Keratinocyte (primary cell): ENCODE measurements at regions not wholly inside any gene's neighbourhood (a gene's known extent, or its start where the extent isn't known, plus 50 kb on each side); places are given as distances from the start of the nearest gene placed in this dataset.

Experiments
- DNase-seq: peaks from one replicate; pipeline ENCODE4 v3.0.0-alpha.2; 2011; ENCODE audit warnings: low read depth, missing footprints, low spot score
- FAIRE-seq: peaks from 2 replicates; lab custom pipeline; 2011; peaks lifted over from hg19 to GRCh38; lab: Jason Lieb, UNC
- H2AFZ ChIP-seq: 2 replicates; pipeline ENCODE4 v1.6.0; 2012; ENCODE audit warnings: low read length, control low read depth, inconsistent platforms; ENCODE audit not compliant: control insufficient read depth
- H3K27ac ChIP-seq: 2 replicates; pipeline ENCODE4 v1.5.1; 2011; ENCODE audit warnings: low read length; ENCODE audit not compliant: control insufficient read depth, insufficient read depth
- H3K27me3 ChIP-seq: 3 replicates; pipeline ENCODE4 v1.6.0; 2011; ENCODE audit warnings: low read length; ENCODE audit not compliant: control insufficient read depth, insufficient read depth; ENCODE audit errors: extremely low read depth
- H3K36me3 ChIP-seq, 2 experiments: 2 replicates in 1 of 2; 3 replicates in 1 of 2; pipeline ENCODE4 v1.5.1; 2011; ENCODE audit warnings: low read length in 2 of 2, mild to moderate bottlenecking in 1 of 2; ENCODE audit not compliant: control insufficient read depth in 2 of 2, insufficient read depth in 2 of 2; ENCODE audit errors: extremely low read depth in 1 of 2
- H3K4me1 ChIP-seq: 3 replicates; pipeline ENCODE4 v1.5.1; 2011; ENCODE audit warnings: low read length; ENCODE audit not compliant: control insufficient read depth, insufficient read depth; ENCODE audit errors: extremely low read depth
- H3K4me2 ChIP-seq: 3 replicates; pipeline ENCODE4 v1.6.0; 2011; ENCODE audit warnings: low read depth, low read length; ENCODE audit not compliant: control insufficient read depth, insufficient read depth; ENCODE audit errors: extremely low read depth
- H3K4me3 ChIP-seq, 3 experiments: fragments of 200-600 bp in 1 of 3; sonication (generic) in 1 of 3; 2 replicates in 2 of 3; 3 replicates in 1 of 3; pipeline ENCODE4 v1.5.1; 2011 to 2016; ENCODE audit warnings: low read length in 3 of 3, mild to moderate bottlenecking in 3 of 3, control low read depth in 2 of 3, inconsistent platforms in 1 of 3, low read depth in 1 of 3, mixed read lengths in 1 of 3, mixed run types in 1 of 3, moderate library complexity in 1 of 3; ENCODE audit not compliant: control insufficient read depth in 2 of 3, insufficient read depth in 2 of 3; ENCODE audit errors: extremely low read depth in 1 of 3
- H3K79me2 ChIP-seq: 2 replicates; pipeline ENCODE4 v1.6.0; 2012; ENCODE audit warnings: low read length; ENCODE audit not compliant: control insufficient read depth, insufficient read depth
- H3K9ac ChIP-seq: 3 replicates; pipeline ENCODE4 v1.6.0; 2011; ENCODE audit warnings: low read length; ENCODE audit not compliant: control insufficient read depth, insufficient read depth; ENCODE audit errors: extremely low read depth
- H3K9me1 ChIP-seq: 3 replicates; pipeline ENCODE4 v1.6.0; 2011; ENCODE audit warnings: low read length; ENCODE audit not compliant: control insufficient read depth, insufficient read depth; ENCODE audit errors: extremely low read depth
- H3K9me3 ChIP-seq: 2 replicates; pipeline ENCODE4 v1.5.1; 2012; ENCODE audit warnings: low read depth, low read length; ENCODE audit not compliant: control insufficient read depth
- H4K20me1 ChIP-seq: 3 replicates; pipeline ENCODE4 v1.6.0; 2011; ENCODE audit warnings: low read length; ENCODE audit not compliant: control insufficient read depth, insufficient read depth; ENCODE audit errors: extremely low read depth
- CTCF ChIP-seq, 3 experiments: IDR thresholded peaks in 1 of 3; conservative IDR thresholded peaks in 1 of 3; optimal IDR thresholded peaks in 1 of 3; 2 replicates in 2 of 3; 3 replicates in 1 of 3; pipeline versions ENCODE3 to v1.5.1; 2011; ENCODE audit warnings: low read length in 3 of 3, mild to moderate bottlenecking in 3 of 3, moderate library complexity in 2 of 3, control low read depth in 1 of 3, inconsistent platforms in 1 of 3; ENCODE audit not compliant: insufficient read depth in 2 of 3; ENCODE audit errors: extremely low read depth in 1 of 3
- EZH2 ChIP-seq: IDR thresholded peaks from one replicate; pipeline ENCODE4 v1.6.1; 2012; ENCODE audit warnings: inconsistent platforms, mild to moderate bottlenecking, low read length, moderate library complexity
- dilution Hi-C: fragments of 300-500 bp; cut with MboI; formaldehyde crosslinking; loops from one replicate; pipeline ENCODE4 v1.7.0; 2020; ENCODE audit warnings: low sequenced_read_pairs; ENCODE audit not compliant: extremely low pct_ligation_motif_present

GRCh38 chr1:43071241-43071640, 100.8 kb downstream of the EBNA1BP2 start:
- Histone ChIP-seq H3K9ac (no peak overlapping the region), H3K9me1 (no peaks in the 10 kb centered on the region), H3K4me1 (peaks cover 6% of the 10 kb centered on the region), H3K79me2 (no peaks in the 10 kb centered on the region), H3K4me2 (no peak overlapping the region), H3K36me3 (no peaks in the 10 kb centered on the region), H4K20me1 (no peaks in the 10 kb centered on the region), H3K4me3 (no peak overlapping the region), H3K27ac (no peak overlapping the region), H2AFZ (no peak overlapping the region), H3K27me3 (no peaks in the 10 kb centered on the region), H3K9me3 (no peaks in the 10 kb centered on the region)
- TF ChIP-seq EZH2 (no peak), CTCF (optimal IDR thresholded peaks at IDR 0.05 in 1 of 3, IDR thresholded peaks at IDR 0.05 in 1 of 3, conservative IDR thresholded peaks at IDR 0.05 in 1 of 3; ENCODE audit: extremely low read depth in 1 of 3, insufficient read depth in 2 of 3, low read length in 3 of 3) (no peak)
- dilution Hi-C loops: no loop called here
- FAIRE-seq (no peak), DNase-seq (no peak)

- no peaks in the 10 kb centered on the region for H4K20me1 ChIP-seq
- H2AFZ ChIP-seq: no peak overlapping the region
- no peaks in the 10 kb centered on the region for H3K9me1 ChIP-seq
- no peak overlapping the region for H3K4me3 ChIP-seq
- peaks cover 18% of the 10 kb centered on the region for H3K4me1 ChIP-seq
- no peak overlapping the region for H3K4me2 ChIP-seq
- FAIRE-seq (no peak), DNase-seq (no peak)
- no peak overlapping the region for H3K9ac ChIP-seq
- H3K27ac ChIP-seq: no peak overlapping the region
- H3K27me3 ChIP-seq: no peaks in the 10 kb centered on the region
- dilution Hi-C loops: no loop called here
- no peak for TF ChIP-seq EZH2
- no peak for TF ChIP-seq CTCF (optimal IDR thresholded peaks at IDR 0.05 in 1 of 3, IDR thresholded peaks at IDR 0.05 in 1 of 3, conservative IDR thresholded peaks at IDR 0.05 in 1 of 3; ENCODE audit: extremely low read depth in 1 of 3, insufficient read depth in 2 of 3, low read length in 3 of 3)
- no peaks in the 10 kb centered on the region for H3K79me2 ChIP-seq
- H3K9me3 ChIP-seq: no peaks in the 10 kb centered on the region
- H3K36me3 ChIP-seq: no peaks in the 10 kb centered on the region
Measured at GRCh38 chr1:43069461-43070050, 102.5 kb downstream of the EBNA1BP2 start.
